GM21515 (cell line): ENCODE measurements at regions not wholly inside any gene's neighbourhood (a gene's known extent, or its start where the extent isn't known, plus 50 kb on each side); places are given as distances from the start of the nearest gene placed in this dataset.
A peak's percentile ranks its signal among the peaks of the same experiment; 100 is the strongest.

Source experiments
- ATAC-seq: cut with Tn5 transposase; IDR thresholded peaks from one replicate; pipeline ENCODE4 v1.9.1; 2021; ENCODE audit not compliant: unreplicated experiment

DNA sequence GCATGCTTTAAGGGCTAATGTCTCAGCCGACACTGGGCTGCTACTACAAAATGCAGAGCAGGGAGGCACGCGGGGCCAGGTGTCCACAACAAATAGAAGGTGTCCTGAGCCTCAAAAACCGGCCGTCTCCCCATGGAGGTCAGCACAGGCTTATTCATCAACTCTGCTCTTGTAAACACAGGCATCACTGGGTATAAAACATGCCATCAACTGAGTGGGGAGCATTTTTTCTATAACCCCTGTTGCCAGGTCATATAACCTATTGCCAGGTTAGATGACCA lies 271.6 kb downstream of the AUH start:
- no peak for ATAC-seq

DNA sequence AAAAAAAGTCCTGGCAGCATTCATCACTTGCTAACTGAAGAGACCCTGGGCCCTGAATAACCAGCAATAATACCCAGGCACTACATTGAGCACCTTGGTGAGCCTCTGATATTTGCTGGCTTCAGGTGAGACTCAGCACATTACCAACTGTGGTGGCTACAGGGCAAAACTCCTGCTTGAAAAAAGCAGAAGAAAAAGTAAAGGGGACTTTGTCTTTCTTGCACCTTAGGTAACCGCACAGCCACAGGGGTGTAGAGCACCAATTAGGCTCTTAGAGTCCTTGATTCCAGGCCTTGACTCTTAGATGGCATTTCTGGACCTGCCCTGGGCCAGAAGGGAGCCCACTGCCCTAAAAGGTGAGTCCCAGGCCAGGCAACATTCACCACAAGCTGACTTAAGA lies 269.5 kb downstream of the AUH start:
- ATAC-seq: no peak

DNA sequence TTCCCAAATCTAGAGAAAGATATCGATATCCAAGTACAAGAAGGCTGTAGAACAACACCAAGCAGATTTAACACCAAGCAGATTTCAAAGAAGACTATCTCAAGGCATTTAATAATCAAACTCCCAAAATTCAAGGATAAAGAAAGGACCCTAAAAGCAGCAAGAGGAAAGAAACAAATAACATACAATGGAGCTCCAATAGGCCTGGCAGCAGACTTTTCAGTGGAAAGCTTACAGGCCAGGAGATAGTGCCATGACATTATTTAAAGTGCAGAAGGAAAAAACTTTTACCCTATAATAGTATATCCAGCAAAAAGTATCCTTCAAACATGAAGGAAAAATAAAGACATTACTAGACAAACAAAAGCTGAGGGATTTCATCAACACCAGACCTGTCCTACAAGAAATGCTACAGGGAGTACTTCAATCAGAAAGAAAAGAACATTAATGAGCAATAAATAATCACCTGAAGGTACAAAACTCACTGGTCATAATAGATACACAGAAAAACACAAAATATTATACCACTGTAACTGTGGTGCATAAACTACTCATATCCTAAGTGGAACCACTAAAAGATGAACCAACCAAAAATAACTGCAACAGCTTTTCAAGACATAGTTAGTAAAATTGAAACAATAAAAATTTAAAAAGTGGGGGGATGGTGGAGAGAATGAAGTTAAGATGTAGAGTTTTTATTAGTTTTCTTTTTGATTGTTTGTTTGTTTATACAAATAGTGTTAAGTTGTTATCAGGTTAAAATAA lies 267.2 kb downstream of the AUH start:
- no peak for ATAC-seq

- no peak for ATAC-seq
These were observed 263.4 kb downstream of the AUH start for GRCh38 chr9:91098203-91098850.

DNA sequence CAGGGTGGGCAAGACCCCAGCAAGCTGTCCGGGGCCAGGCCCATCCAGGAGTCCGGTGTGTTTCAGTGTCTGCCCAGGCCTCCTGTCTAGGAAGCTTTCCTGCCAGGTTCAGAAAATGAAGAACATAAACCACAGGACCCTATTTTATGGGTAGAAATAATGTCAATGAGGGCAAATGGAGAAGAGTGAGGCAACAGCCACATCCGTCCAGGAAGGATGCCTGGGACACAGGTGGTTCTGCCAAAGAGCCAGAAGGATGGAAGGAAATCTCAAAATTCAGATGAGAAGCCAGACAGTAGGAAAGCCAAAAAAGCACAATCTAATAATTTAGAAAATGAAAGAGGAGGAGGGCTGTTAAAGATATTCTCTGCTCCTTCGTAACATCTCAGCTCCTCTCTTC lies 262.3 kb downstream of the AUH start:
- ATAC-seq: no peak

GRCh38 chr9:91100878-91101450 lies 260.8 kb downstream of the AUH start:
- no peak for ATAC-seq

DNA sequence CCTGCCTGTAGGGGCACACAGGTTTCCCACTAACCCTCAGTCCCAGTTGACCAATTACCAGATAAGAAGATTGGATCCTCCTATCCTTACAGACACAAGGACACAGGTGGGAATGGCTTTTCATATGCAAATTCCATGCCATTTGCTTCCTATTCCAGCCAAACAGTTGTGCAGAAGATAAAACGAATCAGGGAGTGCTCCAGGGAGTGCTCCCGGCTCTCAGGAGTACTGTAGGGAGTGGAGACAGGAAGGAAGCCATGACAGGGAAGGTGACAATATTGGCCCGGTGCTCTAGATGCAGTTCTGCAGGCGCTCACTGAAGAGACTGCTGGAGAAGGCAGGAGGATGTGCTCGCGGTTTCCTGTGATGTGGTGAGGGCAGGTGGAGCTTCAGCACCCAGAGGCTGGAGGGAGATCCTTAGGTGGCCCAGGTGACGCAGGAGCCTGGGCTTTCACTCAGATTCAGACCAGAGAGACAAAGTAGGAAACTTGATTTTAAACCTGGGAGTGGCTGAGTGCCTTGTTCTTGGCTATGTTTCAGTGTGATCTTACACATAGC lies 260.0 kb downstream of the AUH start:
- peak; percentile 66 for ATAC-seq

GRCh38 chr9:91102269-91102668 lies 259.4 kb downstream of the AUH start:
- no peak for ATAC-seq

DNA sequence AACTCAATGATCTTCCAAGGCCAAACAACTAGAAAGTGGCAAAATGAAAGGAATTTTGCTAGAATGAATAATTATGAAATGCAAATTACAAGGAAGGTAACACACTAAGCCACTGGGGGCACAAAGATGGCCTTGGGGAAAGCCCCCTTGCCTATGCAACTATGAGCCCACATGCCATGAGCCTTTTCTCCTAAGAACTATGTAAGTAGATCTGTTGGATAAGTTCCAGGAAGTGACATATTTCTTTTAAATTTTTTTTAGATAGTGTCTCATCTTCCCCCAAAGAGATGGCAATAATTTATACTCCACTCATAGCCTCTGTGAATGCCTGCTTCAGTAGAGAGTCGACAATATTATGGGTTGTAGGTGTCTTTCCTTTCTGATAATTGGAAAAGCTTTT lies 257.8 kb downstream of the AUH start:
- no peak for ATAC-seq

DNA sequence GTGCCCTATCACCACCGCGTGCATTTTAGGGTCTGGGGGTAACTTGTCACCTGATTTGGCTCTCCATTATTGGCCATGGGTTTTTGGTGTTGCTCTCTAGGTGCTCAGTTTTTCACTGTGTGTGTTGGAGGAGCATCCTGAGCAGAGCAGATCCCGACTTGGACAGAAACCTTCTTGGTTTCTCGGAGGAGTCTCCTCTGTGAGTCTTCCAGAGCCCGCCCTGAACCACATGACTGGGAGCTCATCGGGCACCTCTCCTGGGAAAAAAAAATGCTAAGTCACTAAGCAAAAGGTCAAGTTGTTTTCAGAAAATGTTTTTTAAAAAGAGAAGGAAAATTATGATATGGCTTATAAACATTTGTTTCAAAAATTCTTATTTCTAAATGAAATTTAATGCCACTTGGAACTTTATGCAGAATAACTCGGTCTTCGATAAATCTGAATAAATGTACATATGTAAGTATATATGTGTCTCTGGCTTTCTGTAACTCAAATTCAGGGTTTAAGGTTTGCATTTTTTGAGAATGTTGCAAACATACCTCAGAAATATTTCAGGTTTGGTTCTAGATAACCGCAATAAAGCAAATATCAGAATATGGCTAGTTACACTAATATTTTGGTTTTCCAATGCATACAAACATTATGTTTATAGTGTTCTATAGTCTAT lies 255.2 kb downstream of the AUH start:
- ATAC-seq: no peak

DNA sequence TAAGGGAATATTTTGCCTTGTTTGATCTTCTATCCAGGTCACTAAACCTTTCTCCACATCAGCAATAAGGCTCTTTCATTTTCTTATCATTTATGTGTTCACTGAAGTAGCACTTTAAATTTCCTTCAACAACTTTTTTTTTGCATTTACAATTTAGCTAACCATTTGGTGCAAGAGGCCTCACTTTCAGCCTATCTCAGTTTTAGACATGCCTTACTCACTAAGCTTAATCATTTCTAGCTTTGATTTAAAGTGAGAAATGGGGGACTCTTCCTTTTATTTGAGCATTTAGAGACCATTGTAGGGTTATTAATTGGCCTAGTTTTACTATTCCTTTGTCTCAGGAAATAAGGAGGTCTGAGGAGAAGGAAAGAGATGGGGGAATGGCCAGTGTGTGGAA lies 250.5 kb downstream of the AUH start:
- no peak for ATAC-seq

- no peak for ATAC-seq
These were observed 249.8 kb downstream of the AUH start for GRCh38 chr9:91111876-91112275.

- no peak for ATAC-seq
These were observed 248.7 kb downstream of the AUH start for GRCh38 chr9:91113016-91113415.

- ATAC-seq: no peak
These were observed 247.3 kb downstream of the AUH start for GRCh38 chr9:91114450-91114849.

GRCh38 chr9:91116211-91116610 lies 245.5 kb downstream of the AUH start:
- no peak for ATAC-seq

DNA sequence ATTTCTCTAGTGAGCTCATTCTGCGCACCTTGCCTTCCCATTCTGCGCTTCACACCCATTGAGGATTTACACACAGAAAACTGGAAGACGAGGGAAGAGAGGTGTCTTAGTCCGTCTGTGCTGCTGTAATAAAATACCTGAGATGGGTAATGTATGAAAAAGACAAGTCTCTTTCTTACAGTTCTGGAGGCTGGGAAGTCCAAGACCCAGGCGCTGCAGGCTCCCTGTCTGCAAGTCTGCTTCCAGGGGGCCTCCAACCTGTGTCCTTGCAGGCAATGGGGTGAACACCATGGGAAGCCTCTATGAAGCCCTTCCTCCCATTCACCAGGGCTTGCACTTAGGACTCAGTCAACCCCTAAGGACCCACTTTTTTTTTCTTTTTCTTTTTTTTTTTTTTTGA lies 245.0 kb downstream of the AUH start:
- no peak for ATAC-seq

DNA sequence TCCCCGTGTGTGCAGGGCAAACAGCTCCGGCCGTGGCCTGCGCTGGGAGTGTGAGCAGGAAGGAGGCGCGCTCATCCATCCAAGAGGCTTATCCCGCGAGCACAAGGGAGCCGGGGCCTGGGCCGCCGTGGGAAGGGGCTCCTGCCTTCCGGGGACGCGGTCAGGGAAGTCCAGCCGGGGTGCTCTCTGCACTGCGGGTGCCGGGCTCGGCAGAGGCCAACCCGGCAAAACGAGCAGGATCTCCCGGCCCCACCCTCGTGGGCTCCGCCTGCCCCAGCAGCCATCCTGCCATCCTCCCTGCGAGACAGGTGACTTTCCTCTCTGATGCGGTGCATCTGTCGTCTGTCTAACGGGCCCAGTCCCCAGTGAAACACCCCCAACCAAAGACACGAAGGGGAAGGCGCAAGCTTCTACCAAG lies 244.2 kb downstream of the AUH start:
- ATAC-seq: no peak

DNA sequence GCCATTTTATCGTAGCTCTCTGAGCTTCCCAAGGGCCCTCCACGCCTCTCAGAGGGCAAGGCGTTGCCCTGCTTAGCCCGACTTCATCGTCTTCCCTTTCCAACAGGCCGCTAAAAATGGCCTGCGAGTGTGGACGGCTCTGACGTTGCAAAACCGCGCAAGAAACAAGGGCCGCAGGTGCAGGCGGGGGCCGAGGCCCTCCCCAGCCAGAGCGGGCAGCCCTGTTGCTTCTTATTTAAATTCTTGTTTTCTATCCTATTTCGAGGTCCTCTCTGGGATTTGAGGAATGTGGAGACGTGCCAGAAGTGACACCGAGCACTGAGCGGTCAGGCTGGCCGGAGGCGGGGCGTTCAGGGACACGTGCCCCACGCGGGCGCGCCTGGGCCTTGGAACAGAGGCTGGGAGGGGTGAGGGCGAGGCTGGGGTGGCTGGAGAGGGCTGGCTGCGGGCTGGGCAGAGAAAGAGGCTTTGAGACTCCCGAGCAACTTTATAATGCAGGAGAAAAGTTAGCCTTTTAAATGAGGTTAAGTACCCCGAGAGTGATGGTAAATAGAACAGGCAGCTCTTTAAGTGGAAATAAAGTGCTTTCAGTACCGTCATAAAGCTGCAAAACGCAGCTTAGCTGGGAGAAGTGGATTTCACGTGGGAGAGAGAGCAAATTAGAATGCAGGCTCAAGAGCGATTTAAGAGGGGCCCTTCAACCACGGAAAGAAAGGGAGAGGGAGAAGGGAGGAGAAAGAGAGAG lies 243.6 kb downstream of the AUH start:
- no peak for ATAC-seq

DNA sequence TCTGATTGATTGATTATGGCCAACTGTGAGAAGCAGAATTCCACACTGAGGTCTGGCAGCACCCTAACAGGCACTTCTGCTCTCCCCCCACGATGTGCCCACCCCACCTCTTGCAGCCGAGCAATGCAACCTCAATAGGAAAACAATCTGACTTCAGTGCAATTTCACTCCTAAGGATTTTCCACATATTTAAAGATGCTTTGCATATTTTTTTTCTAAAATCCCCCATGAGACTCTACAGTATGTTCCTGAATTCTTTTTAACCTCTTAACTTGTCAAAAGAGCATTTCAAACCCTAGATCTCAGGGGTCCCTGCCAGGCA lies 243.1 kb downstream of the AUH start:
- ATAC-seq: no peak

DNA sequence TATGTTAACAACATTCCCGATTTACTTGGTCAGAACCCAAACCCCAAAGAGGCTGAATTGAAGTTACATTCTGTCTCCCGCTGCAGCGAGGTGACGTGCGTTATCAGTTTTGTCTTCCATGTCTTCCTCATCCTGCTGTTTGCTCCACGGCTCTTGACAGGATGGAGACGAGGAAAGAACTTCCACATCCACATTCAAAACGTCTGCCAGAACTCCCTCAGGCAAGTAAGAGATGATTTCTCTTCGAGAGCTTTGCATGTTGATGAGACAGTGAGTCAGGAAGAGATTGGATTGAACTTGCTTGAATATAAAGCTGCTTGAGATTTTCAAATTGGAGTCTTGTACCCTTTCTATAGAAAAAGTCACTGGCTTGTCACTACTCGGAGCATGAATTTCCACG lies 242.6 kb downstream of the AUH start:
- ATAC-seq: no peak

DNA sequence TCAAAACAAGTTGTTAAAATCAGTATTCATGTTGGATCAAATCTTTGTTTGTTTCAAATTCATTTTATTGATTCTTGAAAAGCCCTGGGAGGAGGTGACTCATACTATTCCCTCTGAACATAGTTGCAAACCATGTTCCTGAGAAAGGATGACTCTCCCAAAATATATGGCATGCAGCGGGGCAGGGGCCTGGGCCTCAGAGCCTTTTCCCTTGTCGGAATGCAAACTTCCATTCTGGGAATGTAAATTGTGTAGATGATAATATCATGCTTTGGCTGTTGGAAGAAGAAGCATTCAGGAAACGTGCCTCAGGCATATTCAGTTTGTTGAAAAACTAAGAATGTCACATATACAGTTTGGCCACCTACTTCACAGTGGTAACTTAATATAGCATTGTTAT lies 242.0 kb downstream of the AUH start:
- no peak for ATAC-seq
